Limb (tissue), 2 donors: ENCODE measurements at regions not wholly inside any gene's neighbourhood (a gene's known extent, or its start where the extent isn't known, plus 50 kb on each side); places are given as distances from the start of the nearest gene placed in this dataset.
"Not testable (repeated sequence)": the region's sequence is repeated elsewhere in the genome, so short reads cannot be mapped to it uniquely, and the experiment has no call there.

Experiments
- DNase-seq, 2 donors: peaks; one replicate each; pipeline ENCODE4 v3.0.0-alpha.2; 2016; ENCODE audit errors: extremely low spot score in 2 of 2

- DNase-seq, result no peak
Observed at GRCh38 chr18:39496986-39497385, 1931.4 kb upstream of the CELF4 start.

- no peak for DNase-seq
Observed at GRCh38 chr18:39494211-39494896, 1928.8 kb upstream of the CELF4 start.

GRCh38 chr18:39491408-39491807 is 1925.8 kb upstream of the CELF4 start:
- no peak for DNase-seq

- no peak for DNase-seq
Observed at GRCh38 chr18:39489431-39489830, 1923.8 kb upstream of the CELF4 start.

GRCh38 chr18:39487932-39488331 is 1922.3 kb upstream of the CELF4 start:
- DNase-seq, result no peak

GRCh38 chr18:39486268-39486667 is 1920.7 kb upstream of the CELF4 start:
- DNase-seq, result no peak

GRCh38 chr18:39485696-39486095 is 1920.1 kb upstream of the CELF4 start:
- DNase-seq, result no peak

GRCh38 chr18:39481281-39481680 is 1915.7 kb upstream of the CELF4 start:
- DNase-seq, result no peak

- DNase-seq, result no peak
Observed at GRCh38 chr18:39480494-39481195, 1915.0 kb upstream of the CELF4 start.

- DNase-seq, result no peak
Observed at GRCh38 chr18:39464006-39464405, 1898.4 kb upstream of the CELF4 start.

GRCh38 chr18:39462436-39462835 is 1896.8 kb upstream of the CELF4 start:
- no peak for DNase-seq

GRCh38 chr18:39460136-39460535 is 1894.5 kb upstream of the CELF4 start:
- no peak for DNase-seq

GRCh38 chr18:39455285-39455684 is 1889.7 kb upstream of the CELF4 start:
- DNase-seq, result peak; percentile 24 to 41

- no peak for DNase-seq
Observed at GRCh38 chr18:39454866-39455265, 1889.3 kb upstream of the CELF4 start.

GRCh38 chr18:39453882-39454281 is 1888.3 kb upstream of the CELF4 start:
- peak; percentile 50 to 79 for DNase-seq

- no peak for DNase-seq
Observed at GRCh38 chr18:39453356-39453755, 1887.8 kb upstream of the CELF4 start.

- DNase-seq, result no peak
Observed at GRCh38 chr18:39450958-39451357, 1885.4 kb upstream of the CELF4 start.

- DNase-seq, result peak in 1 of 2 donors; percentile 14
Observed at GRCh38 chr18:39449566-39449965, 1884.0 kb upstream of the CELF4 start.

- no peak for DNase-seq
Observed at GRCh38 chr18:39448942-39449341, 1883.3 kb upstream of the CELF4 start.

GRCh38 chr18:39444957-39445356 is 1879.4 kb upstream of the CELF4 start:
- not testable (repeated sequence) for DNase-seq

- no peak for DNase-seq
Observed at GRCh38 chr18:39441648-39442047, 1876.0 kb upstream of the CELF4 start.

GRCh38 chr18:39435996-39436395 is 1870.4 kb upstream of the CELF4 start:
- DNase-seq, result no peak

- no peak for DNase-seq
Observed at GRCh38 chr18:39435209-39435608, 1869.6 kb upstream of the CELF4 start.
